Neural cell (in vitro differentiated cells): ENCODE measurements at regions not wholly inside any gene's neighbourhood (a gene's known extent, or its start where the extent isn't known, plus 50 kb on each side); places are given as distances from the start of the nearest gene placed in this dataset.

Experiments
- CTCF ChIP-seq: fragments of 450-650 bp; IDR thresholded peaks from 2 replicates; pipeline ENCODE4 v1.5.1; 2014; ENCODE audit warnings: antibody characterized with exemption, mild to moderate bottlenecking, moderate library complexity; ENCODE audit not compliant: poor library complexity, severe bottlenecking
- EP300 ChIP-seq: fragments of 450-650 bp; conservative IDR thresholded peaks from 2 replicates; pipeline ENCODE4 v1.6.1; 2014; ENCODE audit warnings: antibody characterized with exemption, mild to moderate bottlenecking, moderate library complexity; ENCODE audit not compliant: poor library complexity, severe bottlenecking
- EZH2 ChIP-seq: fragments of 200-600, 300-800 bp; shearing (Covaris generic), sonication (generic); IDR thresholded peaks from 2 replicates; pipeline ENCODE4 v1.6.1; 2014; ENCODE audit warnings: antibody characterized with exemption, low read length, borderline replicate concordance, mild to moderate bottlenecking; ENCODE audit not compliant: insufficient read depth, poor library complexity, severe bottlenecking
- MXI1 ChIP-seq: fragments of 450-650 bp; conservative IDR thresholded peaks from 2 replicates; pipeline ENCODE4 v1.6.1; 2014; ENCODE audit warnings: antibody characterized with exemption, mild to moderate bottlenecking; ENCODE audit not compliant: poor library complexity, severe bottlenecking
- POLR2AphosphoS5 ChIP-seq: IDR thresholded peaks from 2 replicates; pipeline ENCODE4 v1.6.1; 2012
- RAD21 ChIP-seq: fragments of 450-650 bp; conservative IDR thresholded peaks from 2 replicates; pipeline ENCODE4 v1.6.1; 2014; ENCODE audit warnings: antibody characterized with exemption, mild to moderate bottlenecking, moderate library complexity
- REST ChIP-seq: IDR thresholded peaks from 2 replicates; pipeline ENCODE4 v1.6.1; 2012; ENCODE audit warnings: borderline replicate concordance
- SMC3 ChIP-seq: fragments of 450-650 bp; conservative IDR thresholded peaks from 2 replicates; pipeline ENCODE4 v1.6.1; 2014; ENCODE audit warnings: antibody characterized with exemption, mild to moderate bottlenecking, moderate library complexity; ENCODE audit not compliant: poor library complexity
- TAF1 ChIP-seq: IDR thresholded peaks from 2 replicates; pipeline ENCODE4 v1.6.1; 2012; ENCODE audit warnings: low read depth

DNA sequence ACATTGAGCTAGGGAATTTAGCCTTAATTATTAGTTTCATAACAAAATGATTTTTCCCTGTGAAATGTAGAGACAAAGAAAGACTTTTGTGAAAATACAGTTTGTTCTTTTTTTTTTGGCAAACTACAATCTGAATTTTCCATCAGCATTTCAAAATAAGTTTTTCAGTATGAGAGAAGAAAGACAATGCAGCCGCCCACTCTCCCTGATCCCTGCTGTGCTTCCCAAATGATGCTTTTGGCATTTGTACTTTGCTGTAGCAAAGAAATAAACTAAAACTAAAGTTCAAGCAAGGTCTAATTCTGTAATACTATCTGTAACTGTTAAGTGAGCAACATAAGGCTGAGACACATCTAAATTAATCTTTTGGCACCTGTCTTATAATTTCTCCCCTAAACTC is 782.2 kb downstream of the VGLL3 start:
- TF ChIP-seq CTCF (no peak), TAF1 (no peak), POLR2AphosphoS5 (no peak), REST (no peak), EP300 (no peak), EZH2 (no peak), MXI1 (no peak), SMC3 (no peak), RAD21 (no peak)
